HEK293 (cell line): ENCODE measurements at regions not wholly inside any gene's neighbourhood (a gene's known extent, or its start where the extent isn't known, plus 50 kb on each side); places are given as distances from the start of the nearest gene placed in this dataset.

Experiments used
- CTCF ChIA-PET: fragments of 350-600 bp; formaldehyde crosslinking; extraction: SDS; loops from one replicate; lab custom pipeline; 2021; ENCODE audit warnings: antibody characterized with exemption; lab: Yijun Ruan, JAX
- POLR2A ChIA-PET: fragments of 300-600 bp; formaldehyde crosslinking; extraction: SDS; loops from one replicate; lab custom pipeline; 2020; ENCODE audit warnings: antibody characterized with exemption, inconsistent platforms; lab: Yijun Ruan, JAX
- H3K27ac ChIP-seq: fragments of 200-500 bp; sonication (Bioruptor generic); 2 replicates; pipeline ENCODE4 v1.5.1; 2014; ENCODE audit warnings: low read depth, low read length, control low read depth, inconsistent platforms; ENCODE audit errors: extremely low read depth
- H3K36me3 ChIP-seq, 2 experiments: fragments of 200-500 bp in 1 of 2; sonication (Bioruptor generic) in 1 of 2; 1 replicate in 1 of 2; 2 replicates in 1 of 2; pipeline ENCODE4 v1.5.1; 2014 to 2017; ENCODE audit warnings: inconsistent platforms in 2 of 2, low read length in 2 of 2; ENCODE audit not compliant: control insufficient read depth in 2 of 2, insufficient read depth in 1 of 2
- H3K4me1 ChIP-seq: fragments of 200-500 bp; sonication (Bioruptor generic); 2 replicates; pipeline ENCODE4 v1.5.1; 2014; ENCODE audit warnings: mild to moderate bottlenecking, low read length, inconsistent platforms; ENCODE audit not compliant: control insufficient read depth, insufficient read depth
- H3K4me3 ChIP-seq: 2 replicates; pipeline ENCODE4 v1.5.1; 2011; ENCODE audit warnings: low read depth, mild to moderate bottlenecking, control low read depth, low read length, moderate library complexity
- H3K9me3 ChIP-seq: fragments of 200-500 bp; sonication (Bioruptor generic); 2 replicates; pipeline ENCODE4 v1.5.1; 2014; ENCODE audit warnings: low read depth, low read length, inconsistent platforms; ENCODE audit not compliant: control insufficient read depth, insufficient read depth
- BCL6B ChIP-seq: fragments of 450-650 bp; formaldehyde crosslinking; IDR thresholded peaks from 2 replicates; pipeline ENCODE4 v1.5.1; 2017; ENCODE audit warnings: missing biosample characterization, missing genetic modification characterization
- GFI1B ChIP-seq: fragments of 450-650 bp; formaldehyde crosslinking; IDR thresholded peaks from 2 replicates; pipeline ENCODE4 v1.5.1; 2016; ENCODE audit warnings: missing biosample characterization, missing genetic modification characterization
- GLIS2 ChIP-seq: fragments of 450-650 bp; formaldehyde crosslinking; IDR thresholded peaks from 2 replicates; pipeline ENCODE4 v1.5.1; 2016; ENCODE audit warnings: missing biosample characterization, missing genetic modification characterization
- OSR2 ChIP-seq: fragments of 450-650 bp; formaldehyde crosslinking; IDR thresholded peaks from 2 replicates; pipeline ENCODE4 v1.5.1; 2016; ENCODE audit warnings: missing biosample characterization, missing genetic modification characterization
- ZBTB17 ChIP-seq: fragments of 450-650 bp; formaldehyde crosslinking; IDR thresholded peaks from 2 replicates; pipeline ENCODE4 v1.5.1; 2016; ENCODE audit warnings: missing biosample characterization, missing genetic modification characterization
- ZBTB21 ChIP-seq: fragments of 450-650 bp; formaldehyde crosslinking; IDR thresholded peaks from 2 replicates; pipeline ENCODE4 v1.5.1; 2017; ENCODE audit warnings: missing biosample characterization, missing genetic modification characterization
- ZBTB8A ChIP-seq: fragments of 450-650 bp; formaldehyde crosslinking; IDR thresholded peaks from 2 replicates; pipeline ENCODE4 v1.5.1; 2016; ENCODE audit warnings: missing biosample characterization, missing genetic modification characterization
- ZFP3 ChIP-seq: fragments of 450-650 bp; formaldehyde crosslinking; IDR thresholded peaks from 2 replicates; pipeline ENCODE4 v1.5.1; 2016; ENCODE audit warnings: low read depth, missing biosample characterization, missing genetic modification characterization
- ZNF148 ChIP-seq: fragments of 450-650 bp; formaldehyde crosslinking; IDR thresholded peaks from 2 replicates; pipeline ENCODE4 v1.5.0; 2017; ENCODE audit warnings: missing biosample characterization, missing genetic modification characterization, borderline replicate concordance
- ZNF18 ChIP-seq: fragments of 450-650 bp; formaldehyde crosslinking; IDR thresholded peaks from 2 replicates; pipeline ENCODE4 v1.5.1; 2016; ENCODE audit warnings: missing biosample characterization, missing genetic modification characterization
- ZNF354C ChIP-seq: fragments of 450-650 bp; formaldehyde crosslinking; IDR thresholded peaks from 2 replicates; pipeline ENCODE4 v1.5.1; 2016; ENCODE audit warnings: missing biosample characterization, missing genetic modification characterization, low read depth, borderline replicate concordance
- ZNF404 ChIP-seq: fragments of 450-650 bp; formaldehyde crosslinking; IDR thresholded peaks from 2 replicates; pipeline ENCODE4 v1.5.1; 2017; ENCODE audit warnings: missing biosample characterization, missing genetic modification characterization
- ZNF449 ChIP-seq: fragments of 450-650 bp; formaldehyde crosslinking; IDR thresholded peaks from 2 replicates; pipeline ENCODE4 v1.5.1; 2017; ENCODE audit warnings: missing biosample characterization, mild to moderate bottlenecking, missing genetic modification characterization, moderate library complexity
- ZNF561 ChIP-seq: fragments of 450-650 bp; IDR thresholded peaks from 2 replicates; pipeline ENCODE4 v1.5.1; 2018; ENCODE audit warnings: missing biosample characterization, missing genetic modification characterization, borderline replicate concordance
- ZNF785 ChIP-seq: fragments of 450-650 bp; formaldehyde crosslinking; IDR thresholded peaks from 2 replicates; pipeline ENCODE4 v1.5.1; 2016; ENCODE audit warnings: missing biosample characterization, missing genetic modification characterization
- ZSCAN18 ChIP-seq: fragments of 450-650 bp; formaldehyde crosslinking; IDR thresholded peaks from 2 replicates; pipeline ENCODE4 v1.5.1; 2016; ENCODE audit warnings: missing biosample characterization, missing genetic modification characterization
- ZSCAN5A ChIP-seq: fragments of 450-650 bp; formaldehyde crosslinking; IDR thresholded peaks from 2 replicates; pipeline ENCODE4 v1.5.1; 2016; ENCODE audit warnings: missing biosample characterization, missing genetic modification characterization

- CTCF ChIA-PET, result interaction anchor here (1.1 kb wide), 1 partner anchor 12 kb away, joined by 3 read pairs; no protein-coding TSS in a partner anchor
These were observed 841.3 kb downstream of the PDHA2 start for GRCh38 chr4:96681218-96681617.

More at GRCh38 chr4:96681218-96681617, 841.3 kb downstream of the PDHA2 start:
- POLR2A ChIA-PET, result no interaction called here
- no peaks in the 10 kb centered on the region for H3K9me3 ChIP-seq
- TF ChIP-seq ZBTB21 (tag by site-specific recombination) (no peak), ZNF404 (no peak), ZNF449 (no peak), ZNF785 (no peak), ZNF148 (tag by site-specific recombination) (no peak), GFI1B (tag by site-specific recombination) (no peak), ZNF561 (no peak), OSR2 (tag by site-specific recombination) (no peak), ZFP3 (tag by site-specific recombination) (no peak), ZSCAN5A (tag by site-specific recombination) (no peak), ZNF354C (no peak), ZBTB8A (tag by site-specific recombination) (no peak), ZSCAN18 (tag by site-specific recombination) (no peak), BCL6B (tag by site-specific recombination) (no peak), ZNF18 (tag by site-specific recombination) (no peak), ZBTB17 (tag by site-specific recombination) (no peak), GLIS2 (tag by site-specific recombination) (no peak)
- H3K4me3 ChIP-seq, result no peak overlapping the region
- H3K36me3 ChIP-seq, result no peaks in the 10 kb centered on the region
- no peak overlapping the region for H3K27ac ChIP-seq
- H3K4me1 ChIP-seq, result no peaks in the 10 kb centered on the region
